ENCODE measurements at regions not wholly inside any gene's neighbourhood (a gene's known extent, or its start where the extent isn't known, plus 50 kb on each side); places are given as distances from the start of the nearest gene placed in this dataset.

- H3K4me3 ChIP-seq = no peak overlapping the region
- no peak overlapping the region for H3K27ac ChIP-seq
Observed at GRCh38 chr11:106322106-106322505, 244.6 kb downstream of the AASDHPPT start.

- no peak overlapping the region for H3K27ac ChIP-seq
- H3K4me3 ChIP-seq = no peak overlapping the region
Observed at GRCh38 chr11:106326087-106326486, 248.6 kb downstream of the AASDHPPT start.

- no peak overlapping the region for H3K27ac ChIP-seq
- H3K4me3 ChIP-seq = no peak overlapping the region
Observed at GRCh38 chr11:106327134-106327533, 249.7 kb downstream of the AASDHPPT start.

- H3K4me3 ChIP-seq = no peak overlapping the region
- H3K27ac ChIP-seq = no peak overlapping the region
Observed at GRCh38 chr11:106327637-106328036, 250.2 kb downstream of the AASDHPPT start.

GRCh38 chr11:106329273-106330018, 252.0 kb downstream of the AASDHPPT start:
- H3K4me3 ChIP-seq = no peak overlapping the region
- H3K27ac ChIP-seq = no peak overlapping the region

- Histone ChIP-seq H3K4me3 (no peak overlapping the region), H3K27ac (no peak overlapping the region)
Observed at GRCh38 chr11:106331176-106331575, 253.7 kb downstream of the AASDHPPT start.

GRCh38 chr11:106333678-106334077, 256.2 kb downstream of the AASDHPPT start:
- no peak overlapping the region for H3K4me3 ChIP-seq
- no peak overlapping the region for H3K27ac ChIP-seq

- Histone ChIP-seq H3K4me3 (no peak overlapping the region), H3K27ac (no peak overlapping the region)
Observed at GRCh38 chr11:106344394-106344793, 266.9 kb downstream of the AASDHPPT start.

GRCh38 chr11:106344966-106345365, 267.5 kb downstream of the AASDHPPT start:
- Histone ChIP-seq H3K4me3 (no peak overlapping the region), H3K27ac (no peak overlapping the region)

- no peak overlapping the region for H3K4me3 ChIP-seq
- H3K27ac ChIP-seq = no peak overlapping the region
Observed at GRCh38 chr11:106353031-106353430, 275.6 kb downstream of the AASDHPPT start.

GRCh38 chr11:106369224-106369623, 291.8 kb downstream of the AASDHPPT start:
- H3K27ac ChIP-seq = no peak overlapping the region
- H3K4me3 ChIP-seq = no peak overlapping the region

GRCh38 chr11:106378513-106379179, 301.2 kb downstream of the AASDHPPT start:
- Histone ChIP-seq H3K4me3 (no peak overlapping the region), H3K27ac (no peak overlapping the region)

GRCh38 chr11:106379265-106379664, 301.8 kb downstream of the AASDHPPT start:
- no peak overlapping the region for H3K27ac ChIP-seq
- no peak overlapping the region for H3K4me3 ChIP-seq

GRCh38 chr11:106379712-106380111, 302.2 kb downstream of the AASDHPPT start:
- no peak overlapping the region for H3K27ac ChIP-seq

GRCh38 chr11:106381895-106382294, 304.4 kb downstream of the AASDHPPT start:
- no peak overlapping the region for H3K4me3 ChIP-seq
- no peak overlapping the region for H3K27ac ChIP-seq

More at GRCh38 chr11:106379712-106380111, 302.2 kb downstream of the AASDHPPT start:
- H3K4me3 ChIP-seq = no peak overlapping the region

- Histone ChIP-seq H3K4me3 (no peak overlapping the region), H3K27ac (no peak overlapping the region)
Observed at GRCh38 chr11:106384429-106384828, 307.0 kb downstream of the AASDHPPT start.

GRCh38 chr11:106386519-106386918, 309.1 kb downstream of the AASDHPPT start:
- Histone ChIP-seq H3K27ac (no peak overlapping the region), H3K4me3 (no peak overlapping the region)

GRCh38 chr11:106389101-106389500, 311.6 kb downstream of the AASDHPPT start:
- Histone ChIP-seq H3K27ac (no peak overlapping the region), H3K4me3 (no peak overlapping the region)

GRCh38 chr11:106390078-106390477, 312.6 kb downstream of the AASDHPPT start:
- Histone ChIP-seq H3K4me3 (no peak overlapping the region), H3K27ac (no peak overlapping the region)

GRCh38 chr11:106391771-106392420, 314.4 kb downstream of the AASDHPPT start:
- H3K4me3 ChIP-seq = no peak overlapping the region
- no peak overlapping the region for H3K27ac ChIP-seq

Measured in skin epidermis (tissue), 12 donors.